ENCODE measurements at regions not wholly inside any gene's neighbourhood (a gene's known extent, or its start where the extent isn't known, plus 50 kb on each side); places are given as distances from the start of the nearest gene placed in this dataset.
"Not testable (repeated sequence)": the region's sequence is repeated elsewhere in the genome, so short reads cannot be mapped to it uniquely, and the experiment has no call there.

DNA sequence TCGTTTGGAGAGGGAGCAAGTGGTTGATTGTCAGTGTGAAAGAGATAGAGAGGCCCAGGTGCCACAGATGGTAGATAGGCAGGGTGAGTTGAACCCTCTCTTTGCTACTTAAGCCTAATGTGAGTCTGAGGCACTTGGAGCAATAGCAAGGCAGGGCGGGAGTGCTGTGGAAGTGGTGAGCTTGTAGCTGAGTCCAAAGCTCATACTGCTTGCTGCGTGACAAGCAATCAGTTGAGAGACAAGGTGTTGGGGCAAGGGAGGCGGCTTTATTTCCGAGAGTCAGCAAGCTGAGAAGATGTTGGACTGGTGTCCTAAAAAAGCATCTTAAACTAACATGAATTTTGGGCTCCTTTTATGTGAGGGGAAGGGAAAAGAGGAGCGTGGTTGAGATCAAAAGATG, 112.9 kb upstream of the ZKSCAN2 start:
- no peak overlapping the region for H2BK5ac ChIP-seq (ENCODE audit: low read depth, low read length, poor library complexity, severe bottlenecking)
- no peak overlapping the region for H3K9ac ChIP-seq (ENCODE audit: low read length)
- H3K27me3 ChIP-seq (ENCODE audit: control insufficient read depth in 1 of 2, insufficient read depth in 1 of 2, low read length in 2 of 2): no peaks in the 10 kb centered on the region
- no peak overlapping the region for H4K91ac ChIP-seq (ENCODE audit: low read length)
- no peak overlapping the region for H2BK12ac ChIP-seq (ENCODE audit: low read length in 2 of 2)
- H4K8ac ChIP-seq (ENCODE audit: low read length): no peak overlapping the region
- no peaks in the 10 kb centered on the region for H3K79me1 ChIP-seq (replicated peaks; ENCODE audit: low read length, poor library complexity, severe bottlenecking)
- H2AFZ ChIP-seq (ENCODE audit: low read depth, low read length): no peak overlapping the region
- H3K18ac ChIP-seq (ENCODE audit: low read depth in 1 of 2, low read length in 2 of 2): no peak overlapping the region
- H2AK5ac ChIP-seq (ENCODE audit: low read length, severe bottlenecking): no peak overlapping the region
- no peak overlapping the region for H3K14ac ChIP-seq (ENCODE audit: low read length in 2 of 2)
- H3K4me3 ChIP-seq (ENCODE audit: insufficient read depth in 1 of 2, low read depth in 1 of 2, low read length in 2 of 2): no peak overlapping the region
- no peak overlapping the region for H3K27ac ChIP-seq (ENCODE audit: low read length, poor library complexity, severe bottlenecking)
- no peaks in the 10 kb centered on the region for H3K4me1 ChIP-seq (ENCODE audit: control insufficient read depth, insufficient read depth, low read depth, low read length)
- no peak for DNase-seq
- no peak overlapping the region for H2BK120ac ChIP-seq (ENCODE audit: low read depth, low read length)
- H2BK15ac ChIP-seq (ENCODE audit: low read depth, poor library complexity, severe bottlenecking): no peak overlapping the region
- no peak overlapping the region for H3K23ac ChIP-seq (ENCODE audit: low read length in 2 of 2)
- no peaks in the 10 kb centered on the region for H3K9me3 ChIP-seq (ENCODE audit: control insufficient read depth, low read length)
- 62% methylated on average over 6 of the region's 6 CpGs for WGBS
- no peak overlapping the region for H3K4ac ChIP-seq (ENCODE audit: low read depth in 1 of 2, low read length in 2 of 2)
- no peak overlapping the region for H3K4me2 ChIP-seq (ENCODE audit: low read length, poor library complexity, severe bottlenecking)
- no peaks in the 10 kb centered on the region for H3K36me3 ChIP-seq (ENCODE audit: control insufficient read depth in 1 of 2, insufficient read depth in 2 of 2, low read depth in 1 of 2, low read length in 2 of 2)

DNA sequence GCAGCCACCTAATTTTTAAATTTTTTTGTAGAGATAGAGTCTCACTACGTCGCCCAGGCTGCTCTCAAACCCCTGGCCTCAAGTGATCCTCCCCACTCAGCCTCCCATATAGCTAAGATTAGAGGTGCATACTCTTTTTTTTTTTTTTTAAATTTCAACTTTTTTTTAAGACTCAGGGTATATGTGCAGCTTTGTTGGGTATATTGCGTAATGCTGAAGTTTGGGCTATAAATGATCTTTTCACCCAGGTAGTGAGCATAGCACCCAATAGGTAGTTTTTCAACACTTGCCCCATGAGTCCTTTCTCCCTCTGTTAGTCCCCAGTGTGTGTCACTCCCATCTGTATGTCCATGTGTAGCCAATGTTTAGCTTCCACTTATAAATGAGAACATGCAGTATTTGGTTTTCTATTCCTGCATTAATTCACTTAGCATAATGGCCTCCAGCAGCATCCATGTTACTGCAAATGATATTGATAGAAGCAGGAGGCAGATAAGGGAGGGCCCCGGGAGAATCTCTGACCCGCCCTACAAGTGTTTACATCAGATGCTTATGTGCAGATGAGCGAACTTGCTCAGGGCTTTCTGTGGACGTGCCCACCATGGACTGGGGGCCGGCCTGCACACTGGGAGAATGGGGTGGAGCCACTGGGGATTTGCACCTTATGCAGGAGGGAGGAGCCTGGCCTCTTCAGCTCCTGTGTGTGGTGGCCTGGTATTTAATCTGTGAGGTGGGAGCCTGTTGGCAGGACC, 110.3 kb upstream of the ZKSCAN2 start:
- no peaks in the 10 kb centered on the region for H3K79me1 ChIP-seq (replicated peaks; ENCODE audit: low read length, poor library complexity, severe bottlenecking)
- no peak overlapping the region for H3K9ac ChIP-seq (ENCODE audit: low read length)
- no peaks in the 10 kb centered on the region for H3K9me3 ChIP-seq (ENCODE audit: control insufficient read depth, low read length)
- 88% methylated on average over 6 of the region's 8 CpGs for WGBS
- H2BK12ac ChIP-seq (ENCODE audit: low read length in 2 of 2): no peak overlapping the region
- H2BK120ac ChIP-seq (ENCODE audit: low read depth, low read length): no peak overlapping the region
- H3K27ac ChIP-seq (ENCODE audit: low read length, poor library complexity, severe bottlenecking): no peak overlapping the region
- no peaks in the 10 kb centered on the region for H3K36me3 ChIP-seq (ENCODE audit: control insufficient read depth in 1 of 2, insufficient read depth in 2 of 2, low read depth in 1 of 2, low read length in 2 of 2)
- H2AK5ac ChIP-seq (ENCODE audit: low read length, severe bottlenecking): no peak overlapping the region
- H3K4me3 ChIP-seq (ENCODE audit: insufficient read depth in 1 of 2, low read depth in 1 of 2, low read length in 2 of 2): no peak overlapping the region
- H3K14ac ChIP-seq (ENCODE audit: low read length in 2 of 2): no peak overlapping the region
- H4K91ac ChIP-seq (ENCODE audit: low read length): no peak overlapping the region
- DNase-seq: no peak
- H4K8ac ChIP-seq (ENCODE audit: low read length): no peak overlapping the region
- no peak overlapping the region for H2AFZ ChIP-seq (ENCODE audit: low read depth, low read length)
- no peaks in the 10 kb centered on the region for H3K27me3 ChIP-seq (ENCODE audit: control insufficient read depth in 1 of 2, insufficient read depth in 1 of 2, low read length in 2 of 2)
- H2BK15ac ChIP-seq (ENCODE audit: low read depth, poor library complexity, severe bottlenecking): no peak overlapping the region
- no peak overlapping the region for H2BK5ac ChIP-seq (ENCODE audit: low read depth, low read length, poor library complexity, severe bottlenecking)
- H3K4me2 ChIP-seq (ENCODE audit: low read length, poor library complexity, severe bottlenecking): no peak overlapping the region
- no peaks in the 10 kb centered on the region for H3K4me1 ChIP-seq (ENCODE audit: control insufficient read depth, insufficient read depth, low read depth, low read length)
- H3K23ac ChIP-seq (ENCODE audit: low read length in 2 of 2): no peak overlapping the region
- no peak overlapping the region for H3K18ac ChIP-seq (ENCODE audit: low read depth in 1 of 2, low read length in 2 of 2)
- H3K4ac ChIP-seq (ENCODE audit: low read depth in 1 of 2, low read length in 2 of 2): no peak overlapping the region

DNA sequence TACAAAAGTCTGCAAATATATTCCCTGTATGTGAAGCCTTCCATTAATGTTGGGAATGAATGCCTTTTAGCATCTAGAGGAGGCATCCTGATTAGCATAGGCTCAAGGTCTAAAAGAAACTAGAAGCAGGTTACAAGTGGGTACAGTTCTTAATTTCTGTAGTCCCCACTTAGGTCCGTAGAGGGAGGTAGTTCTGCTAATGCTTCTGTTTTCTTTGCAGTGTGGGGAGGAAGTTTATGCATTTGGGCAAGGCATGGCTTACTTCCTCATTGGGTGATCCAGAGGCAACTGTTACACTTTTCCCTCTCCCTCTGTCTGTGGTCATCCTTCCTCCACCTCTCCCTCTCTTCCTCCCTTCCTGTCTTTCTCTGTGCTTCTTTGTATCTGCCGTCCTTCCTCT, 108.4 kb upstream of the ZKSCAN2 start:
- H3K27ac ChIP-seq (ENCODE audit: low read length, poor library complexity, severe bottlenecking): no peak overlapping the region
- H3K4me3 ChIP-seq (ENCODE audit: insufficient read depth in 1 of 2, low read depth in 1 of 2, low read length in 2 of 2): no peak overlapping the region
- H3K18ac ChIP-seq (ENCODE audit: low read depth in 1 of 2, low read length in 2 of 2): no peak overlapping the region
- no peak overlapping the region for H4K8ac ChIP-seq (ENCODE audit: low read length)
- no peak overlapping the region for H2BK15ac ChIP-seq (ENCODE audit: low read depth, poor library complexity, severe bottlenecking)
- H3K36me3 ChIP-seq (ENCODE audit: control insufficient read depth in 1 of 2, insufficient read depth in 2 of 2, low read depth in 1 of 2, low read length in 2 of 2): no peaks in the 10 kb centered on the region
- H4K91ac ChIP-seq (ENCODE audit: low read length): no peak overlapping the region
- H3K79me1 ChIP-seq (replicated peaks; ENCODE audit: low read length, poor library complexity, severe bottlenecking): no peaks in the 10 kb centered on the region
- no peaks in the 10 kb centered on the region for H3K4me1 ChIP-seq (ENCODE audit: control insufficient read depth, insufficient read depth, low read depth, low read length)
- no peak overlapping the region for H2BK12ac ChIP-seq (ENCODE audit: low read length in 2 of 2)
- no peak overlapping the region for H3K4ac ChIP-seq (ENCODE audit: low read depth in 1 of 2, low read length in 2 of 2)
- H3K27me3 ChIP-seq (ENCODE audit: control insufficient read depth in 1 of 2, insufficient read depth in 1 of 2, low read length in 2 of 2): no peaks in the 10 kb centered on the region
- H3K23ac ChIP-seq (ENCODE audit: low read length in 2 of 2): no peak overlapping the region
- no peaks in the 10 kb centered on the region for H3K9me3 ChIP-seq (ENCODE audit: control insufficient read depth, low read length)
- H3K9ac ChIP-seq (ENCODE audit: low read length): no peak overlapping the region
- H2BK120ac ChIP-seq (ENCODE audit: low read depth, low read length): no peak overlapping the region
- no peak overlapping the region for H2BK5ac ChIP-seq (ENCODE audit: low read depth, low read length, poor library complexity, severe bottlenecking)
- no peak for DNase-seq
- no peak overlapping the region for H3K4me2 ChIP-seq (ENCODE audit: low read length, poor library complexity, severe bottlenecking)
- no peak overlapping the region for H2AK5ac ChIP-seq (ENCODE audit: low read length, severe bottlenecking)
- no peak overlapping the region for H3K14ac ChIP-seq (ENCODE audit: low read length in 2 of 2)
- WGBS: 100% methylated on average over 1 of the region's 2 CpGs
- no peak overlapping the region for H2AFZ ChIP-seq (ENCODE audit: low read depth, low read length)

DNA sequence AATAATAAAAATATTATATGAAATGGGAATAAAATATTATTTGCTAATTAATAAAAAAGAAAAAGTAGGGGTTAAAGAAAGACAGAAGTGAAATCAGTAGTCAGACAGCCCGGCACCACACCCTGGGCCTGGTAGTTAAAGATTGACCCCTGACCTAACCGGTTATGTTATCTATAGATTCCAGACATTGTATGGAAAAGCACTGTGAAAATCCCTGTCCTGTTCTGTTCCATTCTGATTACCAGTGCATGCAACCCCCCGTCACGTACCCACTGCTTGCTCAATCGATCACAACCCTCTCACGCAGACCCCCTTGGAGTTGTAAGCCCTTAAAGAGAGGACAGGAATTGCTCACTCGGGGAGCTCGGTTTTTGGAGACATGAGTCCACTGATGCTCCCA, 101.9 kb upstream of the ZKSCAN2 start:
- DNase-seq; H4K91ac ChIP-seq (ENCODE audit: low read length); H2BK120ac ChIP-seq (ENCODE audit: low read depth, low read length); H3K9ac ChIP-seq (ENCODE audit: low read length); H3K4me2 ChIP-seq (ENCODE audit: low read length, poor library complexity, severe bottlenecking); H3K4me3 ChIP-seq (ENCODE audit: insufficient read depth in 1 of 2, low read depth in 1 of 2, low read length in 2 of 2); H2BK5ac ChIP-seq (ENCODE audit: low read depth, low read length, poor library complexity, severe bottlenecking); H3K18ac ChIP-seq (ENCODE audit: low read depth in 1 of 2, low read length in 2 of 2); H3K23ac ChIP-seq (ENCODE audit: low read length in 2 of 2); H3K27ac ChIP-seq (ENCODE audit: low read length, poor library complexity, severe bottlenecking); H2AK5ac ChIP-seq (ENCODE audit: low read length, severe bottlenecking); H3K9me3 ChIP-seq (ENCODE audit: control insufficient read depth, low read length); H4K8ac ChIP-seq (ENCODE audit: low read length); H2BK12ac ChIP-seq (ENCODE audit: low read length in 2 of 2); H3K36me3 ChIP-seq (ENCODE audit: control insufficient read depth in 1 of 2, insufficient read depth in 2 of 2, low read depth in 1 of 2, low read length in 2 of 2); H3K27me3 ChIP-seq (ENCODE audit: control insufficient read depth in 1 of 2, insufficient read depth in 1 of 2, low read length in 2 of 2); H3K14ac ChIP-seq (ENCODE audit: low read length in 2 of 2); H3K4me1 ChIP-seq (ENCODE audit: control insufficient read depth, insufficient read depth, low read depth, low read length); H2BK15ac ChIP-seq (ENCODE audit: low read depth, poor library complexity, severe bottlenecking); H3K4ac ChIP-seq (ENCODE audit: low read depth in 1 of 2, low read length in 2 of 2); H2AFZ ChIP-seq (ENCODE audit: low read depth, low read length); H3K79me1 ChIP-seq (replicated peaks; ENCODE audit: low read length, poor library complexity, severe bottlenecking): not testable (repeated sequence)
- WGBS: 85% methylated on average over 8 of the region's 8 CpGs

Measured in mesenchymal stem cell (in vitro differentiated cells and primary cell).